GM21786 (cell line): ENCODE measurements at regions not wholly inside any gene's neighbourhood (a gene's known extent, or its start where the extent isn't known, plus 50 kb on each side); places are given as distances from the start of the nearest gene placed in this dataset.

Source experiments
- ATAC-seq: cut with Tn5 transposase; IDR thresholded peaks from one replicate; pipeline ENCODE4 v1.9.1; 2021; ENCODE audit not compliant: unreplicated experiment

DNA sequence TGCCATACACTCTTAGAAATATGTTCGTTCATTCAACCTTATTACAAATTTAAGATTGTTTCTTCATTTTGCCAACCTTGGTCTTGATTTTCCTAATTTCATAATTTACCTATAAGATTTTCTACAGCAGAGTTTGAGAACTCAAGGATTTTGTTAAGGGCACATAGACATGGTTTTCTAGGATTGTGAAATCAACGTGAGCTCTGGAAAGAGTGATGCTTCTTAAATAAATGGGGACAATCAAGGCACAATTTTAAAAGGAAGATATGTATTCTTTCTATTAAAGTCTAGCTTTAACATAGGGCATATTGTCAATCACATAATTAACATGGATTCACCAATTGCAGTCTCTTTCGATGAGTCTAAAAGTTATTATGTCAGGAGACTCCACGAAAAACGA, 174.2 kb upstream of the PHF14 start:
- ATAC-seq, result no peak

- ATAC-seq, result no peak
Observed at GRCh38 chr7:10802011-10802410, 171.7 kb upstream of the PHF14 start.

DNA sequence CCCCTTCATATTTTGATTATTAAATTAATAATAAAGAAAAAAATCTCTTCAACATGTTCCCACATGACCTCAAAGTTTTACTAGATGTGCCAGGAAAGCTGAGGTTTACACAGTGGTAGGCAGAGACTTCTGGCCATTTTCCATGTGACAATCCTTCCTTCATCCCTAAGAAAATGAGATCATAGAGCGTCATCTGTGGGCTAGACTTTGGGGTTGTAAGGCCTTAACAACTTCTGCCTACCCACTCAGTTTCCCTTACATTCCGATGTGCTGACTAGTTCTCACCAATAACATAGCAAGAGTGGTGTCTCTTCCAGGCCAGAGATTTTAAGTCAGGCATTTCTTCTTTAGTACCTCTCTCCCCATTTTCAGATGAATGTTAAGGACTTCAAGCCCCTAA, 171.1 kb upstream of the PHF14 start:
- no peak for ATAC-seq

DNA sequence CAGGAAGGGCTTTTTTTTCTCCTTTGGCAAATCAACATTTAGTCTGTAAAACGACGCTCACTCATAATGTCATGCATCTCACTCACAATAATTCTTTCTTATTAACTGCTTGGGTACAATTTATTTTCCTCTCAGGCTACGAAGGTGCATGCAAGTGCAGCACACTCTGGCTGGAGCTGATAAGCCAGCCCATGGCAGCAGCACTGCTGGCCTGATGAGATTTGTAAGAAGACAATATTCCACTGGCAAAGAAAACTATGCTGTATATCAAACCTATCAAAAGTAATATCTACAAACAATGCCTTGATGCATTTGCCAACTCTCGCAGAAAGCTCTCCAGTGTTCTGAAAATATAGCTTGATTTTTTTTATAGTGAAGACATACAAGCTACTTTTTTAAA, 170.0 kb upstream of the PHF14 start:
- no peak for ATAC-seq

GRCh38 chr7:10804770-10805169, 168.9 kb upstream of the PHF14 start:
- no peak for ATAC-seq

- ATAC-seq, result no peak
Observed at GRCh38 chr7:10815546-10815945, 158.1 kb upstream of the PHF14 start.

- no peak for ATAC-seq
Observed at GRCh38 chr7:10821156-10821555, 152.5 kb upstream of the PHF14 start.

DNA sequence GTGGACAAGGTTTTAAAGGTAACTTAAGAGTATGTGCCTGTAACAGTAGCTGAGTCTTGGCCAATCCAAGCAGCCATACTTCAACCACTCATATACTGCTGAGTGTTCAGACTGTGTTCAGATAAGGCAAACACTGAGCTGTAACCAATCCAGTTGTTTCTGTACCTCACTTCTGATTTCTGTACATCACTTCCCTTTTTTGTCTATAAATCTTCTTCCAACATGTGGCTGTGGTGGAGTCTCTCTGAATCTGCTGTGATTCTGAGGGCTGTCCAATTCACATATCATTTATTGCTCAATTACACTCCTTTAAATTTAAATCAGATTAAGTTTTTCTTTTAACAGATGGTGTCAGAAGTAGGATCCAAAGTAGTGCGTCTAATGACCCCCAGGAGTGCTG, 149.5 kb upstream of the PHF14 start:
- ATAC-seq, result no peak

GRCh38 chr7:10838228-10838627, 135.4 kb upstream of the PHF14 start:
- ATAC-seq, result no peak

- no peak for ATAC-seq
Observed at GRCh38 chr7:10845225-10845624, 128.4 kb upstream of the PHF14 start.

- no peak for ATAC-seq
Observed at GRCh38 chr7:10855583-10855982, 118.1 kb upstream of the PHF14 start.

DNA sequence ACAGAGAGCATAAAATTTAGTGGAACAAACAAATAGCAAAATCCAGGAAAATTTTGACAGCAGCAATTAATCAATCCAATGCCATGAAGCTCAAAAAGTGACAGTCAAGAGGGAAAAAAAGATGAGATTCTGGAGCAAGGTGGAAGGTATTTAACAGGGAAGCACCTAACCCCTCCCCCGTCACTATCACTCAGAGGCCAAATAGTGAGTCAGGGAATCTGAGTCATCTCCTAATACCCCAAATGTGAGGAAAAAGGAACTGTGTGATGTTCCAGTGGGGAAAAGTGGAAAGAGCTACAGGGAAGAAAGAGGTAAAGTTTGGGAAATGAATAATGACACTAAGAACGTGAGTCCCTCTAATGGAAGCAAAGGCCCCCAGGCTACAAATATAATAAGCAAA, 113.2 kb upstream of the PHF14 start:
- ATAC-seq, result no peak

DNA sequence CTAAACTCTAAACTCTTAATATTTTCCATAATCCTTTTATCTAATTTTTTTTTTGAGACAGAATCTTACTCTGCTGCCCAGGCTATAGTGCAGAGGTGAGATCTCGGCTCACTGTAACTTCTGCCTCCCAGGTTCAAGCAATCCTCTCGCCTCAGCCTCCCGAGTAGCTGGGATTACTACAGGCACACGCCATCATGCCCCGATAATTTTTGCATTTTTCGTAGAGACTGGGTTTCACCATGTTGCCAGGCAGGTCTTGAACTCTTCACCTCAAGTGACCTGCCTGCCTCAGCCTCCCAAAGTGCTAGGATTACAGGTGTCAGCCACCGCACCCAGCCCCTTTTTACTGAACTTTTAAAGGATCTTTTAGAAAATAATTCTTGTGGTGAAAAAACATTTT, 110.2 kb upstream of the PHF14 start:
- no peak for ATAC-seq

GRCh38 chr7:10874666-10875065, 99.0 kb upstream of the PHF14 start:
- ATAC-seq, result no peak

- no peak for ATAC-seq
Observed at GRCh38 chr7:10875080-10875479, 98.6 kb upstream of the PHF14 start.

DNA sequence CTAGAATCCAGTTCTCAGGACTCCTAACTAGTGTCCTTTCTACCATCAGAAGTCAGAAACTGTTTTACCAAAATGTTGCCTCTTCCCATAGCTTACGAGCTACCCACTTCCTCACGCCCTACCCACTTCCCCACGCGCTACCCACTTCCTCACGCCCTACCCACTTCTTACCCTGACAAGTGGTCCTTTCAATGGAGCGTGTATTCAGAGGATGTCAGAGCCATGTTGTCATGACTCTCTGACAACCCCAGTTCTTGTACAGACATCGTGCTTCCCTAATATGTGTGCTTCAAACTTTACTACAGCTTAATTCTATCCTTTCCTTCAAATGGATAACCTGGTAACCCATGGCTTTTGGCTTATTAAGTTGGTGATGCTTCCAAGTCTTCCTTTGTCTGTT, 84.8 kb upstream of the PHF14 start:
- ATAC-seq, result peak; percentile 20

- peak; percentile 96 for ATAC-seq
Observed at GRCh38 chr7:10889266-10889898, 84.3 kb upstream of the PHF14 start.

GRCh38 chr7:10908600-10908999, 65.1 kb upstream of the PHF14 start:
- no peak for ATAC-seq

DNA sequence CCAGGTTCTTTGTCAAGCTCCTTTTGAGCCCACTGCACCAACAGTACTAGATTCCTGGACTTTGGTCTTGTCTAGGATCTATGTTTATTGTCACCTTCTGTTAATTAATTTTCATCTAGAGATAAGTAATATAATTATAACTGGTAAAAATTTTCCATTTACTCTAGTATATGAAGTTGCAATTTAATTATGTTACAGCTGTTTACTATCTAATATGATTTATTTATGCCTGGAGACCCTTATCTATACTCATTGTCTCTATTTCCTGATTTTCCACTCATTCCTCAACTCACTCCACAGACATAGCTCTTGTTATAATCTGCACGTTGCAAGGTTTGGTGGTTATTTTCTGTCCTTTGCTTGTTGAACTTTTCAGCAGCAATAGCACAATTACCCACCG, 63.2 kb upstream of the PHF14 start:
- ATAC-seq, result no peak

- no peak for ATAC-seq
Observed at GRCh38 chr7:10912077-10912476, 61.6 kb upstream of the PHF14 start.

- no peak for ATAC-seq
Observed at GRCh38 chr7:10913457-10913856, 60.2 kb upstream of the PHF14 start.

GRCh38 chr7:10918093-10918590, 55.5 kb upstream of the PHF14 start:
- no peak for ATAC-seq

- no peak for ATAC-seq
Observed at GRCh38 chr7:10919923-10920322, 53.7 kb upstream of the PHF14 start.
